Astrocyte (in vitro differentiated cells and primary cell): ENCODE measurements at regions not wholly inside any gene's neighbourhood (a gene's known extent, or its start where the extent isn't known, plus 50 kb on each side); places are given as distances from the start of the nearest gene placed in this dataset.

Experiments
- EZH2 ChIP-seq: IDR thresholded peaks from 2 replicates; pipeline ENCODE4 v1.6.1; 2012; ENCODE audit warnings: mild to moderate bottlenecking, low read length, inconsistent platforms; ENCODE audit not compliant: insufficient read depth
- TF ChIP-seq, protein P1 (sequence below): IDR thresholded peaks from 2 replicates; pipeline ENCODE4 v1.5.1; 2011; ENCODE audit warnings: low read depth, mild to moderate bottlenecking, inconsistent platforms, low read length, moderate library complexity; ENCODE audit not compliant: insufficient read depth

DNA sequence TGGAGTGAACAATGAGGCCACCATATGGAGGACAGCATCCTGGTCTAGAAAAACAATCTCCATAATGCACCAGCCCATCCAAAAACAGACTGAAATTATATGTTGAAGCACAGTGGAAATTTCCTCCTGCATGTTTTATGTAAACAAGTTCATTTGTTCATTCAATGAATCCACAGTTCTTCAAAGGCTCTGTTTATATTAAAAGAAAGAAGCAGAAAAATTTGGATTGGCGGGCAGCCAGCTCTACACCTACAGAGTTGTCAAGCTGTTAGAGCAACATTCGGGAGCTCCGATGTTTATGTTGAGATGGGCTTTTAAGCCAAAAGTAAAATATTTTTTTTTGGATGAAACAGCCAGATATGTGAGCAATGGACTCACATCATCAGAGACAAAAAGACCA, 395.3 kb upstream of the SULF2 start:
- TF ChIP-seq, protein P1, sequence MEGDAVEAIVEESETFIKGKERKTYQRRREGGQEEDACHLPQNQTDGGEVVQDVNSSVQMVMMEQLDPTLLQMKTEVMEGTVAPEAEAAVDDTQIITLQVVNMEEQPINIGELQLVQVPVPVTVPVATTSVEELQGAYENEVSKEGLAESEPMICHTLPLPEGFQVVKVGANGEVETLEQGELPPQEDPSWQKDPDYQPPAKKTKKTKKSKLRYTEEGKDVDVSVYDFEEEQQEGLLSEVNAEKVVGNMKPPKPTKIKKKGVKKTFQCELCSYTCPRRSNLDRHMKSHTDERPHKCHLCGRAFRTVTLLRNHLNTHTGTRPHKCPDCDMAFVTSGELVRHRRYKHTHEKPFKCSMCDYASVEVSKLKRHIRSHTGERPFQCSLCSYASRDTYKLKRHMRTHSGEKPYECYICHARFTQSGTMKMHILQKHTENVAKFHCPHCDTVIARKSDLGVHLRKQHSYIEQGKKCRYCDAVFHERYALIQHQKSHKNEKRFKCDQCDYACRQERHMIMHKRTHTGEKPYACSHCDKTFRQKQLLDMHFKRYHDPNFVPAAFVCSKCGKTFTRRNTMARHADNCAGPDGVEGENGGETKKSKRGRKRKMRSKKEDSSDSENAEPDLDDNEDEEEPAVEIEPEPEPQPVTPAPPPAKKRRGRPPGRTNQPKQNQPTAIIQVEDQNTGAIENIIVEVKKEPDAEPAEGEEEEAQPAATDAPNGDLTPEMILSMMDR, result no peak
- no peak for TF ChIP-seq EZH2
